Lung (tissue), 11 donors: ENCODE measurements at regions not wholly inside any gene's neighbourhood (a gene's known extent, or its start where the extent isn't known, plus 50 kb on each side); places are given as distances from the start of the nearest gene placed in this dataset.

ENCODE experiments used
- ATAC-seq: fragments of 200-7000 bp; cut with Tn5 transposase; one replicate; pipeline ENCODE4 v1.9.1; 2020; ENCODE audit warnings: moderate number of reproducible peaks; ENCODE audit not compliant: insufficient read depth, low FRiP score
- DNase-seq, 3 donors: peaks; one replicate each; pipeline ENCODE4 v3.0.0-alpha.2; 2013 to 2017
- H3K27ac ChIP-seq, 2 donors: one replicate each; pipeline ENCODE4 v1.5.1; 2013; ENCODE audit warnings: mild to moderate bottlenecking in 2 of 2, moderate library complexity in 2 of 2, control low read depth in 1 of 2, inconsistent platforms in 1 of 2, low read depth in 1 of 2, low read length in 1 of 2
- H3K27me3 ChIP-seq, 3 donors: one replicate each; pipeline ENCODE4 v1.5.1; 2013; ENCODE audit warnings: low read length in 2 of 3; ENCODE audit not compliant: control insufficient read depth in 3 of 3, insufficient read depth in 3 of 3
- H3K36me3 ChIP-seq, 4 donors: one replicate each; pipeline ENCODE4 v1.5.1; 2013; ENCODE audit warnings: low read length in 4 of 4, mild to moderate bottlenecking in 1 of 4, moderate library complexity in 1 of 4; ENCODE audit not compliant: control insufficient read depth in 4 of 4, insufficient read depth in 4 of 4
- H3K4me1 ChIP-seq, 5 donors: one replicate each; pipeline ENCODE4 v1.5.1; 2013; ENCODE audit warnings: low read length in 5 of 5, mild to moderate bottlenecking in 2 of 5, moderate library complexity in 1 of 5; ENCODE audit not compliant: control insufficient read depth in 5 of 5, insufficient read depth in 5 of 5
- H3K4me3 ChIP-seq: one replicate; pipeline ENCODE4 v1.5.1; 2013; ENCODE audit warnings: mild to moderate bottlenecking, control low read depth, moderate library complexity
- H3K9ac ChIP-seq, 2 donors: one replicate each; pipeline ENCODE4 v1.5.1; 2013; ENCODE audit warnings: low read length in 2 of 2, control low read depth in 1 of 2; ENCODE audit not compliant: insufficient read depth in 1 of 2
- H3K9me3 ChIP-seq, 4 donors: one replicate each; pipeline ENCODE4 v1.5.1; 2013; ENCODE audit warnings: low read length in 3 of 4, mild to moderate bottlenecking in 1 of 4, moderate library complexity in 1 of 4; ENCODE audit not compliant: control insufficient read depth in 4 of 4, insufficient read depth in 3 of 4
- WGBS, 2 donors: extraction: QIAGEN DNeasy Blood & Tissue Kit; methylation state at CpG; one replicate each; pipeline ENCODE4 v1.1.7; 2013; 5-methylcytosine and 5-hydroxymethylcytosine counted together
- TF ChIP-seq, protein P1 (sequence below): IDR thresholded peaks from 2 replicates; pipeline ENCODE4 v1.5.1; 2012; ENCODE audit warnings: mild to moderate bottlenecking; ENCODE audit errors: control extremely low read depth, extremely low read depth
- donor health status: control.
- donor health status: control.
- donor health status: Bipolar disorder and iron deficiency.
- donor health status: healthy.
- donor health status: DM: yes; HTN: yes; CAD: no.

DNA sequence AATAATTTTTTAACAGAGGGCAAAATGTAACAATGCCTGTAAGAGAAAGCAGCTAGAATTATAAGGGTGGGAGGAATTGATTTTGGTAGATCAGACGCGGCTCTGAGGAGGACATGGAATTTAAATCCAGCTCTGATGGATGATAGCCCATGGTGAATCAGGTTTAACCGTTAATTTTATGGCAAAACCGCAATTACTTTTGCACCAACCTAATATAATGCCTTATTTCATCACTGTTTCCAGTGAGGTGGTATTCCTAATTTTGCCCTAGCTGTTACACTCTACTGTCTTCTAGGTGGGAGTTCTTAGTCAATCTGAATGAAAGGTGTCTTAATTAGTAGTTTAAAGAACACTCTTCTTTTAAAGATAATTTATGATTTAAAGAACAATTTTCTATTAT lies 198.3 kb upstream of the SMLR1 start:
- Histone ChIP-seq H3K27ac (no peak overlapping the region), H3K36me3 (no peaks in the 10 kb centered on the region), H3K4me1 (no peaks in the 10 kb centered on the region), H3K4me3 (no peak overlapping the region), H3K9me3 (no peaks in the 10 kb centered on the region), H3K9ac (no peak overlapping the region), H3K27me3 (no peaks in the 10 kb centered on the region)
- ATAC-seq (no peak), DNase-seq (no peak)
- TF ChIP-seq, protein P1, sequence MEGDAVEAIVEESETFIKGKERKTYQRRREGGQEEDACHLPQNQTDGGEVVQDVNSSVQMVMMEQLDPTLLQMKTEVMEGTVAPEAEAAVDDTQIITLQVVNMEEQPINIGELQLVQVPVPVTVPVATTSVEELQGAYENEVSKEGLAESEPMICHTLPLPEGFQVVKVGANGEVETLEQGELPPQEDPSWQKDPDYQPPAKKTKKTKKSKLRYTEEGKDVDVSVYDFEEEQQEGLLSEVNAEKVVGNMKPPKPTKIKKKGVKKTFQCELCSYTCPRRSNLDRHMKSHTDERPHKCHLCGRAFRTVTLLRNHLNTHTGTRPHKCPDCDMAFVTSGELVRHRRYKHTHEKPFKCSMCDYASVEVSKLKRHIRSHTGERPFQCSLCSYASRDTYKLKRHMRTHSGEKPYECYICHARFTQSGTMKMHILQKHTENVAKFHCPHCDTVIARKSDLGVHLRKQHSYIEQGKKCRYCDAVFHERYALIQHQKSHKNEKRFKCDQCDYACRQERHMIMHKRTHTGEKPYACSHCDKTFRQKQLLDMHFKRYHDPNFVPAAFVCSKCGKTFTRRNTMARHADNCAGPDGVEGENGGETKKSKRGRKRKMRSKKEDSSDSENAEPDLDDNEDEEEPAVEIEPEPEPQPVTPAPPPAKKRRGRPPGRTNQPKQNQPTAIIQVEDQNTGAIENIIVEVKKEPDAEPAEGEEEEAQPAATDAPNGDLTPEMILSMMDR = no peak
- WGBS, 2 donors = 96% methylated on average over 4 of the region's 4 CpGs

DNA sequence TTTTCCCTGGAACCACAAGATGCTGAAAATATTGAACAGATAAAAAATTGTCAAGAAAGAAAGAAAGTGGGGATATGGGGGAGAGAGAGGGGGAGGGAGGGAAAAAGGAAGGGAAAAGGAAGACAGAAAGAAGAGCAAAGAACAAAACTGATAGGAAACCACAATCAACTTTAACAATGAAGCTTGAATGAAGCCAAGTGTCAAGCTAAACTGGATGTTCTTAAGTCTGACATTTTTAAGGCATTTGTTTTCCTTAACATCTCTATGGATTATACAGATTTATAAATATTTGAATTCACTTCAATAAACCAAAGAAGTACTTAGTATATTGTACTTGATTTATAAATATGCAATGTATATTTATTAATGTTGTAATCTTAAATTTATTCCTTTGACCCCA lies 197.6 kb upstream of the SMLR1 start:
- DNase-seq (no peak), ATAC-seq (no peak)
- Histone ChIP-seq H3K4me3 (no peak overlapping the region), H3K9ac (no peak overlapping the region), H3K27me3 (no peaks in the 10 kb centered on the region), H3K36me3 (no peaks in the 10 kb centered on the region), H3K27ac (no peak overlapping the region), H3K4me1 (no peaks in the 10 kb centered on the region), H3K9me3 (no peaks in the 10 kb centered on the region)
- TF ChIP-seq, protein P1 = no peak

DNA sequence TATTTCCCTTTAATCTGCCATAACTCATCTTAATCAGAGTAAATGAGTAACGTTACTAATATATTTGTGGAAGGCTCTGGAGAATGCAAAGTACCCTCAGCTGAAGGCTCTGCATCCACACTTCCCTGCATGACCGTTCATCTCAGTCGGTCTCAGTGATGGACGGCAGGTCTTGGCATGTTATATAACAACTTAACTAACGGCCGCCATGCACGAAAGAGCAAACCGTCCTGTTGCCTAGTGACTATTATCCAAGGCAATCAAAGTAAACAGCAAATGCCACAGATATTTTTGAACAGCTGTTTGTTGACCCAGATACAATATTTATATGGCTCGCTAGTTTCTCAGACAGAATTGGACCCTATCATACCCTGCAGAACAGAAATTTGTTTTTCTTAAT lies 194.9 kb upstream of the SMLR1 start:
- Histone ChIP-seq H3K4me3 (no peak overlapping the region), H3K4me1 (no peaks in the 10 kb centered on the region), H3K27me3 (no peaks in the 10 kb centered on the region), H3K9ac (no peak overlapping the region), H3K27ac (no peak overlapping the region), H3K36me3 (no peaks in the 10 kb centered on the region), H3K9me3 (no peaks in the 10 kb centered on the region)
- 49 to 76% methylated on average over 9 of the region's 9 CpGs for WGBS, 2 donors
- TF ChIP-seq, protein P1 = no peak
- ATAC-seq (no peak), DNase-seq (peak in 2 of 3 donors; percentile 29 to 35)

DNA sequence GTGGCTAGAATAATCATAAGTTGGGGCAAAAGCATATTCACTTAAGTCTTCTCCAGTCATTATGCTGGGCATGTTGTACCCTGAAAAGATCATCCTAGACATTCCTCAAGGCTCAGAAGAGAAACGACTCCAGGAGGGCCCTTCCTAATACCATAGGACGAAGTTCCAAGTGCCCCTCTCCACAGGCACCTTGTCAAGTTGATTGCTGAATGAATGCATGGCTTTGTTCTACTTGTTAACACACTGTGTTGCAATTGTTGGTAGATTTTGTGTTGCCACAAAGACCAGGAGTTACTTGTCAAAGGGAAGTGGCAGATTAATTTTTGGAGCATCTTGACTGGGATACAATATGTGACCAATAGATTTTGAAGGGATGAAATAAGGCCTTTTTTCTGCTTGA lies 194.3 kb upstream of the SMLR1 start:
- no peak overlapping the region for H3K4me3 ChIP-seq
- no peak for ATAC-seq
- H3K27me3 ChIP-seq = no peaks in the 10 kb centered on the region
- DNase-seq = peak in 2 of 3 donors; percentile 1 to 3
- no peaks in the 10 kb centered on the region for H3K9me3 ChIP-seq
- TF ChIP-seq, protein P1 = no peak
- H3K27ac ChIP-seq = no peak overlapping the region
- no peaks in the 10 kb centered on the region for H3K36me3 ChIP-seq
- no peaks in the 10 kb centered on the region for H3K4me1 ChIP-seq
- WGBS, 2 donors = 47 to 64% methylated on average over 2 of the region's 2 CpGs
- H3K9ac ChIP-seq = no peak overlapping the region
